HFFc6 (cell line): ENCODE measurements at regions not wholly inside any gene's neighbourhood (a gene's known extent, or its start where the extent isn't known, plus 50 kb on each side); places are given as distances from the start of the nearest gene placed in this dataset.

Experiments used
- DNase-seq: peaks from one replicate; pipeline ENCODE4 v3.0.0-alpha.2; 2018
- H3K27ac Mint-ChIP-seq: 2 replicates; pipeline ENCODE4 v1.8.0; 2020; ENCODE audit warnings: mild to moderate bottlenecking, mixed read lengths
- H3K27me3 Mint-ChIP-seq: 2 replicates; pipeline ENCODE4 v1.8.0; 2021; ENCODE audit warnings: mild to moderate bottlenecking, moderate library complexity, mixed read lengths; ENCODE audit not compliant: insufficient read depth
- H3K36me3 Mint-ChIP-seq: 2 replicates; pipeline ENCODE4 v1.8.0; 2021; ENCODE audit warnings: low read depth, mixed read lengths
- H3K4me1 Mint-ChIP-seq: 2 replicates; pipeline ENCODE4 v1.8.0; 2020; ENCODE audit warnings: low read depth, mixed read lengths
- H3K4me3 Mint-ChIP-seq: 2 replicates; pipeline ENCODE4 v1.8.0; 2020; ENCODE audit warnings: mild to moderate bottlenecking, moderate library complexity, mixed read lengths
- H3K9me3 Mint-ChIP-seq: 2 replicates; pipeline ENCODE4 v1.8.0; 2020; ENCODE audit warnings: mild to moderate bottlenecking, mixed read lengths
- CTCF ChIP-seq: fragments of 200-600 bp; sonication (generic); IDR thresholded peaks from 2 replicates; pipeline ENCODE4 v1.5.0; 2021; ENCODE audit warnings: antibody characterized with exemption, mild to moderate bottlenecking

GRCh38 chr2:207432453-207432852, 97.3 kb upstream of the CREB1 start:
- Mint-ChIP-seq H3K27me3 (no peaks in the 10 kb centered on the region), H3K9me3 (no peaks in the 10 kb centered on the region), H3K36me3 (no peaks in the 10 kb centered on the region), H3K4me3 (no peak overlapping the region), H3K4me1 (peaks cover 11% of the 10 kb centered on the region), H3K27ac (no peak overlapping the region; the same call in 1 of the 2 replicates)
- TF ChIP-seq CTCF = no peak
- peak; percentile 28 for DNase-seq

- TF ChIP-seq CTCF = no peak
- DNase-seq = no peak
- H3K27ac Mint-ChIP-seq = no peak overlapping the region
- H3K9me3 Mint-ChIP-seq = no peaks in the 10 kb centered on the region
- H3K36me3 Mint-ChIP-seq = no peaks in the 10 kb centered on the region
- H3K4me1 Mint-ChIP-seq = peaks cover 11% of the 10 kb centered on the region
- no peak overlapping the region for H3K4me3 Mint-ChIP-seq
- no peaks in the 10 kb centered on the region for H3K27me3 Mint-ChIP-seq
Observed at GRCh38 chr2:207434306-207434705, 95.5 kb upstream of the CREB1 start.

GRCh38 chr2:207434899-207435465, 94.8 kb upstream of the CREB1 start:
- H3K9me3 Mint-ChIP-seq = no peaks in the 10 kb centered on the region
- H3K27ac Mint-ChIP-seq = no peak overlapping the region
- no peak overlapping the region for H3K4me3 Mint-ChIP-seq
- H3K27me3 Mint-ChIP-seq = no peaks in the 10 kb centered on the region
- no peaks in the 10 kb centered on the region for H3K36me3 Mint-ChIP-seq
- TF ChIP-seq CTCF = no peak
- peaks cover 11% of the 10 kb centered on the region for H3K4me1 Mint-ChIP-seq
- no peak for DNase-seq

- Mint-ChIP-seq H3K27ac (no peak overlapping the region; the same call in 1 of the 2 replicates), H3K4me1 (peaks cover 9% of the 10 kb centered on the region), H3K27me3 (no peaks in the 10 kb centered on the region), H3K9me3 (no peaks in the 10 kb centered on the region), H3K36me3 (no peaks in the 10 kb centered on the region), H3K4me3 (no peak overlapping the region)
- DNase-seq = no peak
- TF ChIP-seq CTCF = no peak
Observed at GRCh38 chr2:207437136-207437523, 92.6 kb upstream of the CREB1 start.

GRCh38 chr2:207437524-207438143, 92.1 kb upstream of the CREB1 start:
- no peak overlapping the region for H3K4me3 Mint-ChIP-seq
- H3K27me3 Mint-ChIP-seq = no peaks in the 10 kb centered on the region
- DNase-seq = no peak
- no peaks in the 10 kb centered on the region for H3K36me3 Mint-ChIP-seq
- peaks cover 4% of the 10 kb centered on the region for H3K4me1 Mint-ChIP-seq
- H3K9me3 Mint-ChIP-seq = no peaks in the 10 kb centered on the region
- no peak overlapping the region for H3K27ac Mint-ChIP-seq
- no peak for TF ChIP-seq CTCF
